Right lobe of liver (tissue), 4 donors: ENCODE measurements at regions not wholly inside any gene's neighbourhood (a gene's known extent, or its start where the extent isn't known, plus 50 kb on each side); places are given as distances from the start of the nearest gene placed in this dataset.

Source experiments
- POLR2A ChIP-seq: fragments of 450-650 bp; IDR thresholded peaks from one replicate; pipeline ENCODE4 v1.6.1; 2017; ENCODE audit warnings: antibody characterized with exemption, mild to moderate bottlenecking
- TF ChIP-seq, protein P1 (sequence below), 4 donors: fragments of 200-600 bp in 3 of 4; fragments of 450-650 bp in 1 of 4; IDR thresholded peaks; one replicate each; pipeline versions ENCODE4 v1.5.1 to v1.8.0; 2016 to 2022; ENCODE audit warnings: antibody characterized with exemption in 4 of 4, mild to moderate bottlenecking in 2 of 4
- donor health status: DM: no; HTN: no; CAD: no.
- donor health status: DM: no; HTN: no; CAD: no.
- donor health status: DM: no; HTN: yes; CAD: no.

GRCh38 chr9:89942643-89943042 is 337.8 kb downstream of the GADD45G start:
- TF ChIP-seq, protein P1, sequence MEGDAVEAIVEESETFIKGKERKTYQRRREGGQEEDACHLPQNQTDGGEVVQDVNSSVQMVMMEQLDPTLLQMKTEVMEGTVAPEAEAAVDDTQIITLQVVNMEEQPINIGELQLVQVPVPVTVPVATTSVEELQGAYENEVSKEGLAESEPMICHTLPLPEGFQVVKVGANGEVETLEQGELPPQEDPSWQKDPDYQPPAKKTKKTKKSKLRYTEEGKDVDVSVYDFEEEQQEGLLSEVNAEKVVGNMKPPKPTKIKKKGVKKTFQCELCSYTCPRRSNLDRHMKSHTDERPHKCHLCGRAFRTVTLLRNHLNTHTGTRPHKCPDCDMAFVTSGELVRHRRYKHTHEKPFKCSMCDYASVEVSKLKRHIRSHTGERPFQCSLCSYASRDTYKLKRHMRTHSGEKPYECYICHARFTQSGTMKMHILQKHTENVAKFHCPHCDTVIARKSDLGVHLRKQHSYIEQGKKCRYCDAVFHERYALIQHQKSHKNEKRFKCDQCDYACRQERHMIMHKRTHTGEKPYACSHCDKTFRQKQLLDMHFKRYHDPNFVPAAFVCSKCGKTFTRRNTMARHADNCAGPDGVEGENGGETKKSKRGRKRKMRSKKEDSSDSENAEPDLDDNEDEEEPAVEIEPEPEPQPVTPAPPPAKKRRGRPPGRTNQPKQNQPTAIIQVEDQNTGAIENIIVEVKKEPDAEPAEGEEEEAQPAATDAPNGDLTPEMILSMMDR (IDR thresholded peaks at IDR 0.05) = no peak
- TF ChIP-seq POLR2A = no peak
